HFFc6 (cell line): ENCODE measurements at regions not wholly inside any gene's neighbourhood (a gene's known extent, or its start where the extent isn't known, plus 50 kb on each side); places are given as distances from the start of the nearest gene placed in this dataset.

Source experiments
- DNase-seq: peaks from one replicate; pipeline ENCODE4 v3.0.0-alpha.2; 2018
- H3K27ac Mint-ChIP-seq: 2 replicates; pipeline ENCODE4 v1.8.0; 2020; ENCODE audit warnings: mild to moderate bottlenecking, mixed read lengths
- H3K27me3 Mint-ChIP-seq: 2 replicates; pipeline ENCODE4 v1.8.0; 2021; ENCODE audit warnings: mild to moderate bottlenecking, moderate library complexity, mixed read lengths; ENCODE audit not compliant: insufficient read depth
- H3K36me3 Mint-ChIP-seq: 2 replicates; pipeline ENCODE4 v1.8.0; 2021; ENCODE audit warnings: low read depth, mixed read lengths
- H3K4me1 Mint-ChIP-seq: 2 replicates; pipeline ENCODE4 v1.8.0; 2020; ENCODE audit warnings: low read depth, mixed read lengths
- H3K4me3 Mint-ChIP-seq: 2 replicates; pipeline ENCODE4 v1.8.0; 2020; ENCODE audit warnings: mild to moderate bottlenecking, moderate library complexity, mixed read lengths
- H3K9me3 Mint-ChIP-seq: 2 replicates; pipeline ENCODE4 v1.8.0; 2020; ENCODE audit warnings: mild to moderate bottlenecking, mixed read lengths
- CTCF ChIP-seq: fragments of 200-600 bp; sonication (generic); IDR thresholded peaks from 2 replicates; pipeline ENCODE4 v1.5.0; 2021; ENCODE audit warnings: antibody characterized with exemption, mild to moderate bottlenecking

DNA sequence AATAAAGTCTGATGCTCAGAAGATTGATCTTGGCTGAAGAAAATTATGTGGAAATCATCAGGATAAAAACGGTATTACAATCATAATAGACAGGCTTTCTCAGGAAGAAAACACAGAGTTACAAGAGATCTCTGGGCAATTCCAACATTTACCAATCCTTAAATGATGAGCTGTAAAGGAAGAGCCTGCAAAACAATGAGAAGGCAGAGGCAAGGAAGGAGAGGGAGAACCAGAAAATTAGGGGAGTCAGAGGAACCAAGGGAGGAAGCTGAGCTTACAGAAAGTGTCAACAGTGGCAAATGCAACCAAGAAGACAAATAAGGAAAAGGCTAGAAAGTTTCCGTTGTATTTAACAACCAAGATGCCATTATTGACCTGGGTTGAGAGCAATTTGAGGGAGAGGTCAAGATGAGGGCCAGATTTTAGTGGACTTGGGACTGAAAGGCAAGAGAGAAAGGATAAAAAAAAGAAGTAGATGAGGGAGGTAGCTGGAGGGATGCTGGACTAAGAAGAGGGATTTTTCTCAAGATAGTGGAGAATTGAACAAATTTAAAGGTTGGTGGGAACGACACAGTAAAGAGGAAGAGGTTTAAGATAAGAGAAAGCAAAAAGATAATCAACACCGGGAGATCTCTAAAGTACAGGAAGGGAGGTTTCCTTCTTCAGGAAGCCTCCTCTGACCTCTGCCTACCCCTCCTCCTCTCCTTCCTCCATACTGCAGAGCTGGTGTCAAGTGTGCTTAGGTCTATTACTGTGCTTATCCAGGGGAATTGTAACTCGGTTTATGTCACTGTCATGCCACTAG is 116.9 kb downstream of the DUSP6 start:
- Mint-ChIP-seq H3K27ac (no peak overlapping the region), H3K4me1 (peaks cover 51% of the 10 kb centered on the region), H3K9me3 (no peaks in the 10 kb centered on the region), H3K27me3 (no peaks in the 10 kb centered on the region), H3K4me3 (no peak overlapping the region), H3K36me3 (no peaks in the 10 kb centered on the region)
- no peak for DNase-seq
- no peak for TF ChIP-seq CTCF

DNA sequence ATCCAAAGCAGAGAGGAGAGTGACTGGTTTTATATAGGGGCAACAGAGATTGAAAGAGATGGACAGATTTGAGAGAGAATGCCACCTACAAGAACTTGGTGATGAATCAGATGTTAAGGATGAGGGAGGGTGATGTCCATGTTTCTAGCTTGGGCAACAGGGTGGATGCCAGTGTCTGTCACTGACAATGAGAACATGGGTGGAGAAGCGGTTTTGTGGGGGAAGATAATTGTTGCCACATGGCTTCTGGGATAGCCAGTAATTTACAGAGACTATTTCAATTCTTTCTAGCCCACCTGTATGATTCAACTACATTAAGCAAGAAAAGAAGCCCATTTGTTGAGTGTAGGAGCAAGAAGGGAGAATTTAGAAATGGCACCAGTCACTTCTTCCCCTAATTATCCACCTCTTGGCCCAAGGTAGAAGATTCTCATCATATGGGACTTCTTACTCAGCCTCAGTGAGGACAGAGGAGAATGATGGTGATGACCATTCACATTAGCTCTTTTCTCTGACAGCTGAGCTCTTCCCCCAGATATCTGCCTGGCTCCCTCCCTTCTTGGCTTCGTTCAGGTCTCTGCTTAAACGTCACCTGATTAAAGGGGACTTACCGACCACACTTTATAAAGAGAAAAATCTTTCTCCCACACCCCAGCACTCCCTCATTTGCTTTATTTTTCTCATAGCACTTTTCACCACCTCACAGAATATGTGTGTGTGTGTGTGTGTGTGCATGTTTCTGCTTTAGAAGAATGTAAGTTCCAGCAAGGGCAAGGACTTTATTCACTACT is 117.8 kb downstream of the DUSP6 start:
- H3K4me1 Mint-ChIP-seq: peaks cover 51% of the 10 kb centered on the region
- no peak overlapping the region for H3K27ac Mint-ChIP-seq

GRCh38 chr12:89231686-89232085 is 120.6 kb downstream of the DUSP6 start:
- Mint-ChIP-seq H3K27me3 (no peaks in the 10 kb centered on the region), H3K4me1 (peaks cover 55% of the 10 kb centered on the region), H3K36me3 (no peaks in the 10 kb centered on the region), H3K9me3 (no peaks in the 10 kb centered on the region), H3K27ac (no peak overlapping the region), H3K4me3 (no peak overlapping the region)
- TF ChIP-seq CTCF: no peak
- DNase-seq: no peak

More for the DNA sequence above, 117.8 kb downstream of the DUSP6 start:
- no peak overlapping the region for H3K4me3 Mint-ChIP-seq
- no peak for DNase-seq
- no peaks in the 10 kb centered on the region for H3K27me3 Mint-ChIP-seq
- H3K9me3 Mint-ChIP-seq: no peaks in the 10 kb centered on the region
- no peaks in the 10 kb centered on the region for H3K36me3 Mint-ChIP-seq
- no peak for TF ChIP-seq CTCF

GRCh38 chr12:89230376-89231315 is 121.7 kb downstream of the DUSP6 start:
- H3K36me3 Mint-ChIP-seq: no peaks in the 10 kb centered on the region
- no peak for DNase-seq
- H3K27me3 Mint-ChIP-seq: no peaks in the 10 kb centered on the region
- H3K4me3 Mint-ChIP-seq: no peak overlapping the region
- H3K9me3 Mint-ChIP-seq: no peaks in the 10 kb centered on the region
- no peak for TF ChIP-seq CTCF
- no peak overlapping the region for H3K27ac Mint-ChIP-seq
- H3K4me1 Mint-ChIP-seq: peaks cover 55% of the 10 kb centered on the region

- DNase-seq: no peak
- Mint-ChIP-seq H3K4me1 (peaks cover 55% of the 10 kb centered on the region), H3K36me3 (no peaks in the 10 kb centered on the region), H3K4me3 (no peak overlapping the region), H3K27me3 (no peaks in the 10 kb centered on the region), H3K9me3 (no peaks in the 10 kb centered on the region), H3K27ac (no peak overlapping the region)
- TF ChIP-seq CTCF: no peak
These were observed 123.8 kb downstream of the DUSP6 start for GRCh38 chr12:89228491-89228890.
